CD4-positive, alpha-beta T cell treated with Interleukin-17A for 1 hour (primary cell): ENCODE measurements at regions not wholly inside any gene's neighbourhood (a gene's known extent, or its start where the extent isn't known, plus 50 kb on each side); places are given as distances from the start of the nearest gene placed in this dataset.
"Not testable (repeated sequence)": the region's sequence is repeated elsewhere in the genome, so short reads cannot be mapped to it uniquely, and the experiment has no call there.

Experiments
- DNase-seq: peaks from one replicate; pipeline ENCODE4 v3.0.0-alpha.2; 2020

- DNase-seq, result no peak
These were observed 273.6 kb upstream of the MDGA2 start for GRCh38 chr14:47949006-47949405.

GRCh38 chr14:47935332-47935731 is 259.9 kb upstream of the MDGA2 start:
- DNase-seq, result no peak

GRCh38 chr14:47929334-47929733 is 253.9 kb upstream of the MDGA2 start:
- DNase-seq, result no peak

GRCh38 chr14:47921133-47921532 is 245.7 kb upstream of the MDGA2 start:
- DNase-seq, result no peak

GRCh38 chr14:47919997-47920396 is 244.6 kb upstream of the MDGA2 start:
- no peak for DNase-seq

GRCh38 chr14:47919334-47919846 is 244.0 kb upstream of the MDGA2 start:
- no peak for DNase-seq

GRCh38 chr14:47917344-47917954 is 242.0 kb upstream of the MDGA2 start:
- no peak for DNase-seq

GRCh38 chr14:47901141-47901540 is 225.7 kb upstream of the MDGA2 start:
- not testable (repeated sequence) for DNase-seq

- DNase-seq, result no peak
These were observed 224.3 kb upstream of the MDGA2 start for GRCh38 chr14:47899685-47900084.

- no peak for DNase-seq
These were observed 198.9 kb upstream of the MDGA2 start for GRCh38 chr14:47874350-47874749.

GRCh38 chr14:47872588-47872987 is 197.2 kb upstream of the MDGA2 start:
- DNase-seq, result no peak

- DNase-seq, result no peak
These were observed 188.0 kb upstream of the MDGA2 start for GRCh38 chr14:47863441-47863840.

GRCh38 chr14:47857646-47858045 is 182.2 kb upstream of the MDGA2 start:
- no peak for DNase-seq

GRCh38 chr14:47852278-47852677 is 176.9 kb upstream of the MDGA2 start:
- DNase-seq, result no peak

- DNase-seq, result no peak
These were observed 170.6 kb upstream of the MDGA2 start for GRCh38 chr14:47846008-47846407.

GRCh38 chr14:47843236-47843635 is 167.8 kb upstream of the MDGA2 start:
- no peak for DNase-seq

- no peak for DNase-seq
These were observed 157.6 kb upstream of the MDGA2 start for GRCh38 chr14:47833011-47833410.

- no peak for DNase-seq
These were observed 151.4 kb upstream of the MDGA2 start for GRCh38 chr14:47826809-47827208.

GRCh38 chr14:47822326-47822725 is 146.9 kb upstream of the MDGA2 start:
- no peak for DNase-seq

- no peak for DNase-seq
These were observed 145.7 kb upstream of the MDGA2 start for GRCh38 chr14:47821135-47821534.

GRCh38 chr14:47790477-47790876 is 115.1 kb upstream of the MDGA2 start:
- DNase-seq, result no peak

- no peak for DNase-seq
These were observed 109.7 kb upstream of the MDGA2 start for GRCh38 chr14:47785058-47785457.

- no peak for DNase-seq
These were observed 103.2 kb upstream of the MDGA2 start for GRCh38 chr14:47778631-47779030.

- no peak for DNase-seq
These were observed 97.2 kb upstream of the MDGA2 start for GRCh38 chr14:47772652-47773051.

GRCh38 chr14:47763188-47763854 is 87.9 kb upstream of the MDGA2 start:
- no peak for DNase-seq
